ENCODE measurements at regions not wholly inside any gene's neighbourhood (a gene's known extent, or its start where the extent isn't known, plus 50 kb on each side); places are given as distances from the start of the nearest gene placed in this dataset.

DNA sequence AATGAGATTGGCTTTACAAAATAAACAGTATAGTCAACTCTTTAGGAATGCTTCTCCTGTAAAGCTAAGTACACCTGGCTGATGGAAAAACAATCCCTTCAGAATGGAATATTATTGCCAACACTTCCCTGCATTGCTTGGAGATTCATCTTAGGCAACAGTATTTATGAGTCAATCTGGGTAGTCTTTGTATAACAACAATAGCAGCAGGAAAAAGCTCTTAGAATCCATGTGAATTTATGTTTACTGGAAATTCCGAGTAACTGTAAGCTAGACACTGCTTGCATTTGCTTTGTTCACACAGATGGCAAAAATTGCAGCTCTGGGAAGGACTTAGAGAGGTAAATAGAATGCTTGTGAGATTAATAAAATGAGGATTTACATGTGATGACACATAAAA, 101.7 kb upstream of the NTRK2 start:
- H3K4me1 ChIP-seq (ENCODE audit: control insufficient read depth, extremely low read depth, insufficient read depth, low read length): no peaks in the 10 kb centered on the region
- H4K20me1 ChIP-seq (ENCODE audit: control insufficient read depth, extremely low read depth, insufficient read depth, low read length): no peaks in the 10 kb centered on the region
- H2AFZ ChIP-seq (ENCODE audit: low read length): no peak overlapping the region
- H3K9me3 ChIP-seq (ENCODE audit: control insufficient read depth, insufficient read depth, low read depth, low read length): no peaks in the 10 kb centered on the region
- H3K27me3 ChIP-seq (ENCODE audit: control insufficient read depth, insufficient read depth, low read length): no peaks in the 10 kb centered on the region
- H3K36me3 ChIP-seq (ENCODE audit: control insufficient read depth, insufficient read depth, low read length): no peaks in the 10 kb centered on the region
- no peak overlapping the region for H3K27ac ChIP-seq (ENCODE audit: insufficient read depth, low read length)
- H3K9ac ChIP-seq (ENCODE audit: insufficient read depth, low read length): no peak overlapping the region
- H3K4me3 ChIP-seq (replicated peaks in 1 of 4; ENCODE audit: control extremely low read depth in 1 of 4, insufficient read depth in 1 of 4, low read depth in 3 of 4, low read length in 4 of 4): no peak overlapping the region
- no peaks in the 10 kb centered on the region for H3K79me2 ChIP-seq (ENCODE audit: control insufficient read depth, insufficient read depth, low read length)
- DNase-seq (ENCODE audit: low read depth in 2 of 2): no peak
- no peak for TF ChIP-seq EZH2 (IDR thresholded peaks at IDR 0.05; ENCODE audit: low read length, missing control alignments)
- TF ChIP-seq, protein P1, sequence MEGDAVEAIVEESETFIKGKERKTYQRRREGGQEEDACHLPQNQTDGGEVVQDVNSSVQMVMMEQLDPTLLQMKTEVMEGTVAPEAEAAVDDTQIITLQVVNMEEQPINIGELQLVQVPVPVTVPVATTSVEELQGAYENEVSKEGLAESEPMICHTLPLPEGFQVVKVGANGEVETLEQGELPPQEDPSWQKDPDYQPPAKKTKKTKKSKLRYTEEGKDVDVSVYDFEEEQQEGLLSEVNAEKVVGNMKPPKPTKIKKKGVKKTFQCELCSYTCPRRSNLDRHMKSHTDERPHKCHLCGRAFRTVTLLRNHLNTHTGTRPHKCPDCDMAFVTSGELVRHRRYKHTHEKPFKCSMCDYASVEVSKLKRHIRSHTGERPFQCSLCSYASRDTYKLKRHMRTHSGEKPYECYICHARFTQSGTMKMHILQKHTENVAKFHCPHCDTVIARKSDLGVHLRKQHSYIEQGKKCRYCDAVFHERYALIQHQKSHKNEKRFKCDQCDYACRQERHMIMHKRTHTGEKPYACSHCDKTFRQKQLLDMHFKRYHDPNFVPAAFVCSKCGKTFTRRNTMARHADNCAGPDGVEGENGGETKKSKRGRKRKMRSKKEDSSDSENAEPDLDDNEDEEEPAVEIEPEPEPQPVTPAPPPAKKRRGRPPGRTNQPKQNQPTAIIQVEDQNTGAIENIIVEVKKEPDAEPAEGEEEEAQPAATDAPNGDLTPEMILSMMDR (conservative IDR thresholded peaks at IDR 0.05 in 1 of 2, IDR thresholded peaks at IDR 0.05 in 1 of 2; ENCODE audit: low read depth in 1 of 2, low read length in 2 of 2): no peak
- no peak overlapping the region for H3K4me2 ChIP-seq (ENCODE audit: extremely low read depth, insufficient read depth, low read length)

DNA sequence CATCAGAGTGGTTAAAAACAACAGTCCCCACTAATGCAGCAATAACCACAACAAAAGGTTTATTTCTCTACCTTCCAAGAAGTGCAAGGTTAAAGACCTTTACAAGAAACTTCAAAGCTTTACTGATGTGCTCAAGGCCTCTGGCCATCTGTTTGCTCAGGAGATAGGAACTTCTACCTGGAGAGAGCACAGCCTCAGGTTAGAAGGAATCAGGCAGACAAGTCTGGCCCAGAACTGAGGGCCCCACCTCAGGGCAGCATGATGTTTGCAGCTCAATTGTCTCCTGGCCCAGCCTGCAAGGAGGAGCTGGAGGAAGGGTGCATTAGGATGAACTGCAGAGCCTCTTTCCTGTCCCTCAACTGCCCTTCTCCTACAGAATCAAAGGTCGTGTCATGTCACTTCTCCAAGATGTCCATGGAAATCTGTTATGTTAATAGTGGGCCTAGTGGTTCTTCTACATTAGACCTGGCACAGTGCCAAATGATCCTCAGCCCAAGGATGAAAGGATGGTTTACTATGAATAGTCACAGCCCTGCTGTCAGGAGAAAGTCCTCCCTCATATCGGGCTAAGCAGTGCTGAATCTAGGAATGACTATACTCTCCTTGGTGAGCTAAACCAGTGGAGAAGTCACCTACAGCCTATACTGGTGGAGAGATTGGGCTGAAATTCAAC, 98.9 kb upstream of the NTRK2 start:
- no peaks in the 10 kb centered on the region for H3K79me2 ChIP-seq (ENCODE audit: control insufficient read depth, insufficient read depth, low read length)
- H3K4me3 ChIP-seq (replicated peaks in 1 of 4; ENCODE audit: control extremely low read depth in 1 of 4, insufficient read depth in 1 of 4, low read depth in 3 of 4, low read length in 4 of 4): no peak overlapping the region
- H3K9ac ChIP-seq (ENCODE audit: insufficient read depth, low read length): no peak overlapping the region
- DNase-seq (ENCODE audit: low read depth in 2 of 2): no peak
- no peaks in the 10 kb centered on the region for H3K27me3 ChIP-seq (ENCODE audit: control insufficient read depth, insufficient read depth, low read length)
- TF ChIP-seq, protein P1 (conservative IDR thresholded peaks at IDR 0.05 in 1 of 2, IDR thresholded peaks at IDR 0.05 in 1 of 2; ENCODE audit: low read depth in 1 of 2, low read length in 2 of 2): no peak
- TF ChIP-seq EZH2 (IDR thresholded peaks at IDR 0.05; ENCODE audit: low read length, missing control alignments): no peak
- no peak overlapping the region for H3K27ac ChIP-seq (ENCODE audit: insufficient read depth, low read length)
- H3K9me3 ChIP-seq (ENCODE audit: control insufficient read depth, insufficient read depth, low read depth, low read length): no peaks in the 10 kb centered on the region
- no peak overlapping the region for H3K4me2 ChIP-seq (ENCODE audit: extremely low read depth, insufficient read depth, low read length)
- no peaks in the 10 kb centered on the region for H4K20me1 ChIP-seq (ENCODE audit: control insufficient read depth, extremely low read depth, insufficient read depth, low read length)
- no peaks in the 10 kb centered on the region for H3K4me1 ChIP-seq (ENCODE audit: control insufficient read depth, extremely low read depth, insufficient read depth, low read length)
- H3K36me3 ChIP-seq (ENCODE audit: control insufficient read depth, insufficient read depth, low read length): no peaks in the 10 kb centered on the region
- H2AFZ ChIP-seq (ENCODE audit: low read length): no peak overlapping the region

DNA sequence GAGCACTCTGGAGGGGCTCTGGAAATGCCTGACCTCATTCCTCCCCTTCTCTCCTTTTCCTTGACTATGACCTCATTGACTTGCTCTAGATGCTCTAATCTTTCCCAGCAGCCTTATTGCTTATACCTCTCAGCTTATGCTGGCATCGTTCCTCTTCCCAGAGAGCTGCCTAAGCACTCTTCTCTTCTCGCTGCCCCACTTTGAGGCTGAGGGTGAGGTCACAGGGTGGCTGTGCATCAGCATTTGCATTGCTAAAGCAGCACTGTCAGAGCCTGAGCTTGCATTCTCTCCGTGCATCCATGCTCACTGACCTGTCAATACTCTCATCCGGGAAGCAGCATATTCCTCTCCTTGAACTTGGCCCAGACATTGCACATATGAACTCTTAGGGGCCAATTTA, 96.4 kb upstream of the NTRK2 start:
- Histone ChIP-seq H3K9ac (ENCODE audit: insufficient read depth, low read length) (no peak overlapping the region), H3K4me2 (ENCODE audit: extremely low read depth, insufficient read depth, low read length) (no peak overlapping the region), H2AFZ (ENCODE audit: low read length) (no peak overlapping the region), H3K4me1 (ENCODE audit: control insufficient read depth, extremely low read depth, insufficient read depth, low read length) (no peaks in the 10 kb centered on the region), H3K79me2 (ENCODE audit: control insufficient read depth, insufficient read depth, low read length) (no peaks in the 10 kb centered on the region), H3K27me3 (ENCODE audit: control insufficient read depth, insufficient read depth, low read length) (no peaks in the 10 kb centered on the region), H3K36me3 (ENCODE audit: control insufficient read depth, insufficient read depth, low read length) (no peaks in the 10 kb centered on the region), H3K27ac (ENCODE audit: insufficient read depth, low read length) (no peak overlapping the region), H3K4me3 (replicated peaks in 1 of 4; ENCODE audit: control extremely low read depth in 1 of 4, insufficient read depth in 1 of 4, low read depth in 3 of 4, low read length in 4 of 4) (no peak overlapping the region), H4K20me1 (ENCODE audit: control insufficient read depth, extremely low read depth, insufficient read depth, low read length) (no peaks in the 10 kb centered on the region), H3K9me3 (ENCODE audit: control insufficient read depth, insufficient read depth, low read depth, low read length) (no peaks in the 10 kb centered on the region)
- no peak for DNase-seq (ENCODE audit: low read depth in 2 of 2)
- no peak for TF ChIP-seq EZH2 (IDR thresholded peaks at IDR 0.05; ENCODE audit: low read length, missing control alignments)
- TF ChIP-seq, protein P1 (conservative IDR thresholded peaks at IDR 0.05 in 1 of 2, IDR thresholded peaks at IDR 0.05 in 1 of 2; ENCODE audit: low read depth in 1 of 2, low read length in 2 of 2): no peak

Data from fibroblast of lung (primary cell).